Esophagus muscularis mucosa (tissue), 4 donors: ENCODE measurements at regions not wholly inside any gene's neighbourhood (a gene's known extent, or its start where the extent isn't known, plus 50 kb on each side); places are given as distances from the start of the nearest gene placed in this dataset.

ENCODE experiments used
- CTCF ChIP-seq, 3 experiments: fragments of 200-600 bp in 2 of 3; fragments of 450-650 bp in 1 of 3; sonication (generic) in 2 of 3; IDR thresholded peaks; one replicate each; pipeline ENCODE4 v1.5.1; 2017 to 2019; ENCODE audit warnings: antibody characterized with exemption in 3 of 3, mild to moderate bottlenecking in 2 of 3, moderate library complexity in 1 of 3
- EP300 ChIP-seq: sonication (generic); formaldehyde crosslinking; IDR thresholded peaks from one replicate; pipeline ENCODE4 v1.6.1; 2017; ENCODE audit warnings: antibody characterized with exemption
- POLR2A ChIP-seq: fragments of 450-650 bp; IDR thresholded peaks from one replicate; pipeline ENCODE4 v1.6.1; 2017; ENCODE audit warnings: antibody characterized with exemption, moderate library complexity, mild to moderate bottlenecking, low read depth
- POLR2AphosphoS5 ChIP-seq, 2 donors: sonication (generic); formaldehyde crosslinking; IDR thresholded peaks; one replicate each; pipeline ENCODE4 v1.6.1; 2017; ENCODE audit warnings: antibody characterized with exemption in 2 of 2

DNA sequence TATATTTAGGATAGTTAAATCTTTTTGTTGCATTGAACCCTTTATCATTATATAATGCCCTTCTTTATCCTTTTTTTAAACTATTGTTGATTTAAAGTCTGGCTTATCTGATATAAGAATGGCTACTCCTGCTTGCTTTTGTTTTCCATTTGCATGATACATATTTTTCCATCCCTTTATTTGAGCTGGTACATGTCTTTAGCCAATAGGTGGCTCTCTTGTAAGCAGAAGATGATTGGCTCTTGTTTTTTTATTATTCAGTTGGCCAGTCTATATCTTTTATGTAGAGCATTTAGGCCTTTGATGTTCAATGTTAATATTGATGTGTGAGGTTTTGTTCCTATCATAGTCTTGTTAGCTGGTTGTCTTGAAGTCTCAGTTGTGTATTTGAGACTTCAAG, 99.5 kb upstream of the MCTP2 start:
- TF ChIP-seq EP300 (no peak), CTCF (IDR thresholded peaks at IDR 0.05) (no peak), POLR2AphosphoS5 (IDR thresholded peaks at IDR 0.05) (no peak), POLR2A (no peak)
